HG02678 (cell line): ENCODE measurements at regions not wholly inside any gene's neighbourhood (a gene's known extent, or its start where the extent isn't known, plus 50 kb on each side); places are given as distances from the start of the nearest gene placed in this dataset.
"Not testable (repeated sequence)": the region's sequence is repeated elsewhere in the genome, so short reads cannot be mapped to it uniquely, and the experiment has no call there.

Experiments
- ATAC-seq: cut with Tn5 transposase; IDR thresholded peaks from one replicate; pipeline ENCODE4 v1.9.1; 2021; ENCODE audit warnings: mild to moderate bottlenecking, moderate library complexity; ENCODE audit not compliant: unreplicated experiment

DNA sequence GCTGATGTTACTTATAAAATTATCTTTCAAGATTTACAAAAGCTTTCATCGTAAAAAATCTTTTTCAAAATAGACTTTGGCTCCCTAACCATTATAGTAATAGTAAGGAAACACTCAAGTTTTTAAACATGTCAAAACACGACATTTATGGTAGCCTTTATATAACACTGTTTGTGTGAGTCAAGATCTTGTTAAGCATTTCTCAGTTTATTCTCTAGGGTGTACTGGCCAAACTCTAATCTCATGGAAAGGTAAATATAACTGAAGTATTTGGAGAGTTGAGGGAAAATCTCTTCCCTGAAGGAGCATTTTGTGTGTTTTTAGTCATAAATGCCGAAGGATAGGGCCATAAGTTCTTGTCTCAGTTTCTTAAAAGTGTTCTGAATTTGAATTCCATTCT is 790.9 kb upstream of the NCAM2 start:
- ATAC-seq: no peak

- ATAC-seq: no peak
Measured at GRCh38 chr21:20215959-20216358, 782.2 kb upstream of the NCAM2 start.

- no peak for ATAC-seq
Measured at GRCh38 chr21:20220586-20220985, 777.6 kb upstream of the NCAM2 start.

- ATAC-seq: not testable (repeated sequence)
Measured at GRCh38 chr21:20221981-20222380, 776.2 kb upstream of the NCAM2 start.

- ATAC-seq: not testable (repeated sequence)
Measured at GRCh38 chr21:20236649-20237048, 761.6 kb upstream of the NCAM2 start.

DNA sequence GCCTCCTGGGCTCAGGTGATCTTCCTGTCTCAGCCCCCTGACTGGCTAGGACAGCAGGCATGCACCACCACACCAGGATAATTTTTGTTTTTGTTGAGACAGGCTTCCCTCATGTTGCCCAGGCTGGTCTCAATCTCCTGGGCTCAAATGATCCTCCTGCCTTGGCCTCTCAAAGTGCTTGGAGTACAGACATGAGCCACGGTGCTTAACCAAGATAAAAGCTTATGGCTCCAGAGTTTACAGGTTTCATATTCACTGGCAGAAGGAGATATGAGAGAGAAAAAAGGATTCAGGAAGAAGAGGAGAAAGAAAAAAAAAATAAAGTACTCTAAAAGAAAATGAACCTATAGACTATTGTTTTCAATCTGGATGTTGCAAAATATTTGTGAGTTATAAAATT is 748.8 kb upstream of the NCAM2 start:
- ATAC-seq: no peak

DNA sequence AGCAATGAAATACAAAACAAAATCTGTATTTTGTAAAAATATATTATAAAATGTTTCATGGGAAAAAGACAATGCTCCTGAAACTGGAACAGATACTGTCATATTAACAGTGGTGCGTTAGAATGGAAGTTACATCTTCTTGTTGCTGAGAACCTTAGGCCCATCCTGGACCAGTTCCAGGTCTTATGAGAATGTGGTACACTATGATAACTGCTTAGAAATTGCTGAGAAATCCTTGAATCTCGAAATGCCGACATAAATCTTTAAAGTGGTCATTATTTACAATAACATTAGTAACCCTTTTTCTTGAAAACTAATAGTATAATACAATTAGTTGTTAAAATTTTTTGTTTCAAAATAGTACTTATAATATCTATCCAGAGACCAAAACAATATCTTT is 747.9 kb upstream of the NCAM2 start:
- no peak for ATAC-seq

- no peak for ATAC-seq
Measured at GRCh38 chr21:20253261-20253660, 744.9 kb upstream of the NCAM2 start.

DNA sequence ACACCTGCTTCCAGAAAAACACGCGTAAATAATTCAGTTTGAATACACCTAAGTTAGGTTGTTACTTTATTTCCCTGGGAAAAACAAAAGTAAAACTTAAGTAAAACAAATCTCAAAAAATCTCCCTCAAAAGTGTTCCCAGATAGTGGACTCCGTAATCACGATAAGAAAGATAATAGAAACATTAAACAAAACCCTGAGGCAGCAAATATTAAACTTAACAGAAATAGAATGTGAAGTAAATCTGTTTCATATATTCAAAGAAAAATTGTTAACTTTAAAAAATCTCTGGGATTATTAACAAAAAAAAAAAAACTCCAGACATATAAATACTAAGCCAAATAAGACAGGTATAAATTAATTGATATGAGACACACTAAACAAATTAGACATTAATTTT is 743.2 kb upstream of the NCAM2 start:
- ATAC-seq: no peak

DNA sequence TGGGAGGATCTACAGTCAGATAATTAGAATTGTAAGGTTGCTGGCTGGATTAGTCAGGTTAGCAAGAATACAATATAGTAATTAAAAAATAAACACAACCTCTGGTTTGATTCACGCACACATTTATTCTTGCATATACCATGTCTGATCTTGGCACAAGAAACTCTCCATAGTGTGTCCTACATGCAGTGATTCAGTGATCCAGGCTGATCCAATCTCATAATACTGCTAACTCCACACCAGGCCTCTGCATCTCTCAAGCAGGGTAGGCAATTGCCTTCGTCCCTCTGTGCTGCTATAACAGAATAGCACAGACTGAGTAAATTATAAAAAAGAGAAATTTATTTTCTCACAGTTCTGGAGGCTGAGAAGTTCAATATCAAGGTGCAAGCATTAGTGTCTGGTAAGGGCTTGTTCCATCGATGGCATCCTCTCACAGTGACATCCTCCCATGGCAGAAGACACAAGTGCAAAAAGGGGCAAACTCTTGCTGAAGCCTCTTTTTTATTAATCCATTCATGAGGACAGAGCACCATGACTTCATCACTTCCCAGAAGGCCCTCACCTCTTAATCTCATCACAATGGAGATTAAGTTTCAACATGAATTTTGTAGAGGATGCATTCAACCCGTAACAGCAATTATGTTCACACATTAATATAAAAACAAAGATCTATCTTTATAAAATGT is 741.0 kb upstream of the NCAM2 start:
- ATAC-seq: no peak

GRCh38 chr21:20258542-20258941 is 739.7 kb upstream of the NCAM2 start:
- no peak for ATAC-seq

DNA sequence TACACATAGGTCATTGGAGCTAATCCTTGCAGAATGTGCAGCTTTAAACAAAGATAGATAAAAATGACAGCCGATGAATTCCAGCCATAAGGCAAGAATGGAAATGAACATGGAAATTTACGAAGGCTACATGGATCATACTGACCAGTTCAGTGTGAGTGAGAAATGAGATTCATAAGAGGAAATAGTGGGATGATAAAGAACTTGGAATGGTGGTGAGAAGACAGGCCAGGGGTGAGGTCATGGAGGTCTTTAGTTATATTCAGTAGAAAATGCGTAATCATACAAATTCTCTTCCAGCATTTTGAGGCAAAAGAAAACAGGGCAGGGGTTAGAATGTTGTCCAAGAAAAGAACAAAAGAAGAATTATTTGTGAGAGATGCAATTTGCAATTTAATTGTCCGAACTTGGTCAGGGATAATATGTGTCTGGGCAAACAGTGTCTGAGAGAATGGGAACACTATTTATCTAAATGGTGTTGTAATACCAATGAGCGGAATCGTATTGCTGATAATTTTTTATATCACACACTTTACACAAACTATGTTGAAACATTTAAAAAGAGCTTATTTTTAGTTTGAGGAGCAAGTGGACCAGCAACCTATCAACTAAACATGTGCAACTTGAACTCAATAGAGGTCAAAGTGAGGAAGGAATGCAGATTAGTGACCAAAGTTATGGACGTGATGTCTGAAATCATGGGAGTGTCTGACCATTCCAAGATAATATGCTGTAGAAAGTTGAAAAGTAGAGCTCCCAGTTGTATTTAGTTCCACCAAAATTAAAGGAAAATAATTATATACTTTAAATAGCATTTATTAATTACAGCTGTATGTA is 739.0 kb upstream of the NCAM2 start:
- no peak for ATAC-seq

GRCh38 chr21:20260124-20260523 is 738.1 kb upstream of the NCAM2 start:
- ATAC-seq: no peak

GRCh38 chr21:20261364-20261763 is 736.8 kb upstream of the NCAM2 start:
- ATAC-seq: no peak

DNA sequence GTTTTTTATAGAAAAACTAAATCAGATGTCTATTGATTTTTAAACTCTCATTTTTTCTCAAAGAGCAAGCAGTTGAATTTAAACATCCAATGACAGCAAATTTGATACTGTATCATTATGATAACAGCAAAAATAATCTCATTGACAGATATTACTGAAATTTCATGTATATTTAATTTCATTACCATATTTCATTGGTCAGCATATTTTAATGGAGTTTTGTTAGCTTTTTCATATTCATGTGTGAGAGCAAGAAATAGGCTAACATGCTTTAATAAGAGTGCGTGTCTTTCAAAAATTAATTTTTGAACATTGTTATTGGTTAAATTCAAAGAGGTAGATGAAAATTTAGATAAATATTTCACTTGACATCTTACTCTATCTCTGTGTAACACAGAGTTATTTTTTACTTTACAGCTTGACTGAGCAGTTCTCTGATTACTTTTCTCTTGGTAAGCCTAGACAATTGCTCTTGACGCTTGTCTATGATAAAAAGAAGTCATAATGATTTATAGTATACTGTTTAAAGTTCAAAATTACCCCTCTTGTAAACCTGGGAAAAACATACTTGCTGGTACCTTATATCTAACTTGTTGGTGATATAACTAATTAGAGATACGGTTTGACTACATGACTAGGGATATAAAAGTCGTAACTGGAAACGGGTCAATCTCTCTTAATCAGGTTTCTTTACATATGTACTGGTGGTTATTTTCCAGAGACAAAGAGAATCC is 732.3 kb upstream of the NCAM2 start:
- ATAC-seq: no peak

- ATAC-seq: no peak
Measured at GRCh38 chr21:20266441-20266710, 731.8 kb upstream of the NCAM2 start.

- ATAC-seq: no peak
Measured at GRCh38 chr21:20270365-20271055, 727.7 kb upstream of the NCAM2 start.

DNA sequence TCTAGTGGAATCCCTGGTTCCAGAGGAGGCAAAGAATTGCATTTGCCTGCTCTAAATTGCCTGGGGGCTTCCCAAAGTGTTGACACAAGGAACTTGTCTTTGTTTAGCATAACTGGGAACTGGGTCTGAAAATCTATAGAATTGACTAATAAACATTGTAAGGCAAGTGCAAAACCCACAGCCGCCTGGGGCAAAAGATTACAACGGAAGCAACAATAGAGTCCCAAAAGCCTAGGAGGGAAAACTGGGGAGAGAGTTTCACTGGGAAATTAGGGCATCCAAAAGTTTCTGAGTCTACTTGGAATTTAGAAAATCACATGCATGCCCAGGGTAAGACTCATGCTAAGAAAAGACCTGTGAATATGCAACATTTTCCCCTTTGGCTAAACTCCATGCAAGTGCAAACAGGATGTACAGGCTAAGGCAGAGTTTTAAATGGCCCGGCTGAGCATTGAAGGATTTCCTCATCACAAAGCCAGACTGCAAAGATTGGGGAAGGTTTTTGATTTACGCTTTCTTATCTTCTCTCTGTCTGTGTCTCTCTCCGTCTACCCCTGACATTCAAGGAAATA is 725.3 kb upstream of the NCAM2 start:
- ATAC-seq: no peak

DNA sequence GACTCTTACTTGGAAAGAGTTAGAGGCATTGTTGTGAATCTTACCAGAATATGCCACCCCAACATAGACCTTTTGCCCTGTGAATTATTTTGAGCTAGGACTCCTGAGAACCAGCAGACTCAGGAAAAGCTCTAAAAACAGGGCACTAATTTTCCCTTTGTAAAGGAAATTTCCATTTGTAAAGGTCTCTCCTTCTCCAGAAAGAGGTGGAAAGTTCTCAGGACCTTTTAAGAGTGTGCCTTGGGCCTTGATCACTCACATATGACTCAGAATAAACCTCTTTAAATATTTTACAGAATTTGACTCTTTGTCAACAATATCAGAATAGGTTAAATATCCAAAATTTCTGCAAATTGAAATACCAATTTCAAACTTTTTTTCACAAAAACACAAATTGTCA is 721.8 kb upstream of the NCAM2 start:
- no peak for ATAC-seq

DNA sequence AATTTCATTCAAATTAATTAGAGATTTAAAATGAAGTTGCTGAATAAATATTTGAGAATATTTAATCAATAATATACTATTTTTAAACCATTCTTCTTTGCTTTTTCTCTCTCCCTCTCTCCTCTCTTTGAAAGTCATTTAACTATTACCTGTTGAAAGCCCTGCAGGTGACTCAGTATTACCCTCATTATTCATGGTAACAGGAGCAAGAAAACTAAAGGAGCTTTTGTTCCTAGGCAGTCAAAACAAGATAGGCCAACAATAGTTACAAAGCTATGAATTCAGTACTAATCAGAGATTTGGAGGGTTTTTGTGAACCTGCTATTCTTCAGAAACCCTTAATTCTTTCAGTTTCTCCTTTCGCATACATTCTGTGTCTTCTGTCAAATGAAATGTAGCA is 721.3 kb upstream of the NCAM2 start:
- ATAC-seq: no peak

DNA sequence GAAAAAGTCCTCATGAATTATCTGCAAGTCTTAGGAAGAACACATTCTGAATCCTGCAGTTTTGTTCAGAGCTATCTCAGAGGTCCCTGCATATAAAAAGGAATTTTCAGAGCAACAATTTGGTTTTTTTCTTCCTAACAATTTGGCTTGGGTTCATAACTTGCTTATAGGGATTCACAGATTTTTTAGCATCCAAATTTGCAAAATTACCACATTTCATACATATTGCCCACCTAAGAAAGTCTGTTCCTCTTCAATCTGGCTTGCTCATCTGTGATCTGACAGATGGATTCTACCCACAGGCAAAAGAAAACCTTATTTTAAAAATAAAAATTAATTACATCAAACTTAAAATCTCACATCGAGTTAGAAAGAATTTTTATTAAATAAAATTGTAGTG is 714.4 kb upstream of the NCAM2 start:
- no peak for ATAC-seq
